ENCODE measurements at regions not wholly inside any gene's neighbourhood (a gene's known extent, or its start where the extent isn't known, plus 50 kb on each side); places are given as distances from the start of the nearest gene placed in this dataset.

DNA sequence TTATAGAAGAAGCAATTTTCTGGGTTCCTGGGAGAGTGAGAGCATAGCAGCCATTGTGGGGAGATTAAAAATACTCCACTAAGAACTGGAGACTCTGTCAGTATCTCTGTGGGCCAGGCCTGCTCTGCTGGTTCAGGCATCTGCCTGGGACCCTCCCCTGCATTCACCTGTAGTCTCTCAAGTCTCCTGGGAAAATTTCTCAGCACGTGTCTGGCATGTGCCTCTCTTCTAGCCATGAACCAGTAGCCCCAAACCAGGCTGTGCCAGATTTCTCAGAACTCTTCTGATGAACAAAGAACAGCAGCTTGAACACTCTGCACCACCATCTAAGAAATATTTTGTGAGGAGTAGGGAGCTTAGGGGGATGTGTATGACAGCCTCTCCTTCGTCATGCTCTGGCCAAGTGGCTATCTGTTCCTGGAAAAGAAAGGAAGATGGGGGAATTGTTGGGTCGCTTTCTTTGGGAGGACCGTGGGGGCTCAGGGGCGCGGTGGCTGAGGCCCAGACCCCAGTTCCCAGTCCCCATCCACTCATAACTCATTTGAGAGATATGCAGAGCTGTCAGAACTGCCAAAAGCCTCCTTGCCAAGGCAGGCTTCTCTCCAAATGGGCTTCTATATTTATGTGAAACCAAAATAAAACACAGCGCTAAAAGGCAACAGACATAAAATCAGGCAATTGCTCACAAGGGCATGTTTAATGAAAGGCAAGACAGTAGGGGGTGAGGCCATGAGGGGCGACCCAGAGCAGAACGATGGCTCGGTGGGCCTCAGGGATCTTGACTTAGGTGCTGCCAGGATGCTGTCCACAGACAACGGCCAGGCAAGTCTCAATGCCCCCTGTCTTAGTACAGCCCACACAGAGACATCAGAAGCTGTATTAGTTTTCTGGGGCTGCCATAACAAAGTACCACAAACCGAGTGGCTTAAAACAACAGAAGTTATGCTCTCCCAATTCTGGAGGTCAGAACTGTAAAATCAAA is 114.7 kb upstream of the TNP1 start:
- Histone ChIP-seq H3K36me3 (ENCODE audit: control insufficient read depth, insufficient read depth, low read length) (no peaks in the 10 kb centered on the region), H3K27ac (ENCODE audit: low read length) (no peak overlapping the region), H3K4me1 (ENCODE audit: control insufficient read depth, insufficient read depth, low read length) (no peaks in the 10 kb centered on the region), H3K27me3 (ENCODE audit: control insufficient read depth, insufficient read depth, low read length) (no peaks in the 10 kb centered on the region), H3K9me3 (ENCODE audit: control insufficient read depth, insufficient read depth, low read depth, low read length) (no peaks in the 10 kb centered on the region), H3K4me3 (ENCODE audit: low read depth in 2 of 2, low read length in 2 of 2) (no peak overlapping the region)
- DNase-seq (ENCODE audit: low read depth, low spot score) (no peak), ATAC-seq (no peak)
- in situ Hi-C loops (cut with HindIII; ENCODE audit: low pct_unique_long_range_greater_than_20kb, low sequenced_read_pairs) (no loop called here), intact Hi-C loops (cut with micrococcal nuclease; ENCODE audit: unreplicated experiment) (no loop called here)
- ChIA-PET CTCF (no interaction called here), POLR2A (no interaction called here)
- TF ChIP-seq TCF7L2 (IDR thresholded peaks at IDR 0.05; ENCODE audit: low read depth, low read length) (no peak), POLR2AphosphoS5 (IDR thresholded peaks at IDR 0.05; ENCODE audit: low read depth, low read length) (no peak), REST (IDR thresholded peaks at IDR 0.05; ENCODE audit: insufficient read depth in 1 of 2, low read depth in 2 of 2, low read length in 1 of 2) (no peak), SIN3A (IDR thresholded peaks at IDR 0.05; ENCODE audit: borderline replicate concordance, insufficient read depth, low read depth, low read length) (no peak)
- TF ChIP-seq, protein P1, sequence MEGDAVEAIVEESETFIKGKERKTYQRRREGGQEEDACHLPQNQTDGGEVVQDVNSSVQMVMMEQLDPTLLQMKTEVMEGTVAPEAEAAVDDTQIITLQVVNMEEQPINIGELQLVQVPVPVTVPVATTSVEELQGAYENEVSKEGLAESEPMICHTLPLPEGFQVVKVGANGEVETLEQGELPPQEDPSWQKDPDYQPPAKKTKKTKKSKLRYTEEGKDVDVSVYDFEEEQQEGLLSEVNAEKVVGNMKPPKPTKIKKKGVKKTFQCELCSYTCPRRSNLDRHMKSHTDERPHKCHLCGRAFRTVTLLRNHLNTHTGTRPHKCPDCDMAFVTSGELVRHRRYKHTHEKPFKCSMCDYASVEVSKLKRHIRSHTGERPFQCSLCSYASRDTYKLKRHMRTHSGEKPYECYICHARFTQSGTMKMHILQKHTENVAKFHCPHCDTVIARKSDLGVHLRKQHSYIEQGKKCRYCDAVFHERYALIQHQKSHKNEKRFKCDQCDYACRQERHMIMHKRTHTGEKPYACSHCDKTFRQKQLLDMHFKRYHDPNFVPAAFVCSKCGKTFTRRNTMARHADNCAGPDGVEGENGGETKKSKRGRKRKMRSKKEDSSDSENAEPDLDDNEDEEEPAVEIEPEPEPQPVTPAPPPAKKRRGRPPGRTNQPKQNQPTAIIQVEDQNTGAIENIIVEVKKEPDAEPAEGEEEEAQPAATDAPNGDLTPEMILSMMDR (IDR thresholded peaks at IDR 0.05): no peak
- BruUV-seq (replicated peaks): no TSS peak

DNA sequence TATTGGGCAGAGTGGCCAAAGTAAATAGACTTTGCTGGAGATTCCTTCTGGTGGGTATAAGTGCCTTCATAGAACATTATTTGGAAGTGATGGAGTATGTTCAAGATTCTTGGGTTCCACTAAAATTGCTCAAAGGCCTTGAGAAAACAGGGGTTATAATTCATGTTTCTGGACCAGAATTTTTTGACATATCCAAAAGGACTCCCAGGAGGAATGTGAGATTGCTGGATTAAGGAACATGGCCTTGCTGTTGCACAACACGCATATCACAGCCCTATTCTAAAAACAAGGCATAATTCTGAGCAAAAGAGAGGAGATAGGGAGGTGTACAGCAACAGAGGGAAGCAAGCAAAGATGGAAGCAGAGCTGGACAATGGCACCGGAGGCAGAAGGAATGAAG is 111.7 kb upstream of the TNP1 start:
- DNase-seq (ENCODE audit: low read depth, low spot score) (no peak), ATAC-seq (no peak)
- POLR2A ChIA-PET: no interaction called here
- Histone ChIP-seq H3K27ac (ENCODE audit: low read length) (no peak overlapping the region), H3K4me3 (ENCODE audit: low read depth in 2 of 2, low read length in 2 of 2) (no peak overlapping the region), H3K9me3 (ENCODE audit: control insufficient read depth, insufficient read depth, low read depth, low read length) (no peaks in the 10 kb centered on the region), H3K4me1 (ENCODE audit: control insufficient read depth, insufficient read depth, low read length) (no peaks in the 10 kb centered on the region), H3K36me3 (ENCODE audit: control insufficient read depth, insufficient read depth, low read length) (no peaks in the 10 kb centered on the region), H3K27me3 (ENCODE audit: control insufficient read depth, insufficient read depth, low read length) (no peaks in the 10 kb centered on the region)
- TF ChIP-seq POLR2AphosphoS5 (IDR thresholded peaks at IDR 0.05; ENCODE audit: low read depth, low read length) (no peak), TCF7L2 (IDR thresholded peaks at IDR 0.05; ENCODE audit: low read depth, low read length) (no peak), REST (IDR thresholded peaks at IDR 0.05; ENCODE audit: insufficient read depth in 1 of 2, low read depth in 2 of 2, low read length in 1 of 2) (no peak), SIN3A (IDR thresholded peaks at IDR 0.05; ENCODE audit: borderline replicate concordance, insufficient read depth, low read depth, low read length) (no peak)
- TF ChIP-seq, protein P1 (IDR thresholded peaks at IDR 0.05): no peak
- in situ Hi-C loops (cut with HindIII; ENCODE audit: low pct_unique_long_range_greater_than_20kb, low sequenced_read_pairs) (no loop called here), intact Hi-C loops (cut with micrococcal nuclease; ENCODE audit: unreplicated experiment) (no loop called here)
- BruUV-seq (replicated peaks): no TSS peak
- CTCF ChIA-PET: no interaction called here

All from Panc1 (cell line).